ENCODE measurements at regions not wholly inside any gene's neighbourhood (a gene's known extent, or its start where the extent isn't known, plus 50 kb on each side); places are given as distances from the start of the nearest gene placed in this dataset.

GRCh38 chr2:234661849-234662248 lies 165.0 kb upstream of the ARL4C start:
- no peak for TF ChIP-seq POLR2A (IDR thresholded peaks at IDR 0.05)
- TF ChIP-seq CTCF (IDR thresholded peaks at IDR 0.05), result no peak
